Uterus (tissue), 3 donors: ENCODE measurements at regions not wholly inside any gene's neighbourhood (a gene's known extent, or its start where the extent isn't known, plus 50 kb on each side); places are given as distances from the start of the nearest gene placed in this dataset.

Source experiments
- DNase-seq, 2 donors: peaks; one replicate each; pipeline ENCODE4 v3.0.0-alpha.2; 2019 to 2020
- H3K27ac ChIP-seq, 2 donors: fragments of 200-600 bp; sonication (generic); 1 replicate in 1 of 2; 2 replicates in 1 of 2; pipeline ENCODE4 v1.5.1; 2016 to 2018
- H3K27me3 ChIP-seq, 2 donors: fragments of 200-600 bp; sonication (generic); one replicate each; pipeline ENCODE4 v1.5.1; 2018 to 2019; ENCODE audit warnings: control low read depth in 1 of 2
- H3K36me3 ChIP-seq, 2 donors: fragments of 200-600 bp; sonication (generic); one replicate each; pipeline ENCODE4 v1.5.1; 2019; ENCODE audit warnings: control low read depth in 1 of 2
- H3K4me1 ChIP-seq, 2 donors: fragments of 200-600 bp; sonication (generic); one replicate each; pipeline ENCODE4 v1.5.1; 2018 to 2019; ENCODE audit warnings: control low read depth in 1 of 2
- H3K4me3 ChIP-seq, 2 donors: fragments of 200-600 bp; sonication (generic); 1 replicate in 1 of 2; 2 replicates in 1 of 2; pipeline ENCODE4 v1.5.1; 2018 to 2019; ENCODE audit warnings: mild to moderate bottlenecking in 1 of 2
- H3K9me3 ChIP-seq, 2 donors: fragments of 200-600 bp; sonication (generic); one replicate each; pipeline ENCODE4 v1.5.1; 2019; ENCODE audit warnings: control low read depth in 1 of 2
- POLR2A ChIP-seq, 2 donors: fragments of 450-650 bp; IDR thresholded peaks; one replicate each; pipeline ENCODE4 v1.6.1; 2016; ENCODE audit warnings: antibody characterized with exemption in 2 of 2, mild to moderate bottlenecking in 1 of 2, moderate library complexity in 1 of 2
- intact Hi-C: fragments of 100-400 bp; cut with DNase I; formaldehyde crosslinking; loops from one replicate; pipeline ENCODE4 v1.15.1; 2023; ENCODE audit warnings: low total_unique reads
- TF ChIP-seq, protein P1 (sequence below), 4 experiments: fragments of 200-600 bp in 2 of 4; fragments of 450-650 bp in 2 of 4; sonication (generic) in 2 of 4; IDR thresholded peaks; one replicate each; pipeline ENCODE4 v1.5.1; 2016 to 2019; ENCODE audit warnings: antibody characterized with exemption in 4 of 4, mild to moderate bottlenecking in 2 of 4, moderate library complexity in 1 of 4
- donor health status: DM: yes; HTN: yes; CAD: no.

DNA sequence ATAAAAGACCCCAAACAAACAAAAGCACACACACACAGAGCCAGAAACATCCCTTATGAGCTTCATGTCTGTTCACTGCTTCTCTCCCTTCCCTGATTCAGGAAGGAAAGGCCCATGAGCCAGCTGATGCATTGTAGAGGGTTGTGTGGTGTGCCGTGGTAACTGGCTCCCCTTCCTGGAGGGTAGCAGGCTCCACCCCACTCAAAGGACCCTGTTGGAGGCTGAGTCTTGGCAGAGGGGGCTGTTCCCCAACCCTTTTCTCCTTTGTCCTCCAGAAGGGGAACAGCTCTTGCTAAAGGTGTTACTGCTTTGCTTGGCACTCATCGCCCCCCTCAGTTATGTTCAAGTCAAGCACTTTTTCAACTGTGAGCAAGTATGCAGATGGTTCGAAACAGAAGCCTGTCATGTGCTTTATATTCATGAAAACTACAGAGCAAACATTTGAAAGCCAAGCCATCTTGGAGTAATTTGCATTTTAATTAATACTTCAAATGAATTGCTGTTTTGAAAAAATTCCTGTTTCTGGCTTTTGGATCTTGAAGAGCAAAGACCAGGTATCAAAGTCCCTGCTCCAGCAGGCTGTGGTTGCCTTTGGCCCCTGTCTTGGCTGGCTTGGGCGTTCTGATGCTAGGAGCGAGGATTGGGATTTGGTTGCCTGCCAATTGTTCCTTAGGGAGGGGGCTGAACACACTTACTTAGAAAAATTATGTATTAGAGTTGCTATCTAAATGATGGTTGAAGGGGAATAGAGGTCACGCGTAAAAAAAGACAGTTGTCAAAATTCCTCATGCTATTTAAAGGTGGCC lies 267.8 kb downstream of the TSN start:
- Histone ChIP-seq H3K27ac (no peak overlapping the region), H3K4me3 (no peak overlapping the region), H3K9me3 (no peaks in the 10 kb centered on the region), H3K4me1 (no peaks in the 10 kb centered on the region), H3K36me3 (no peaks in the 10 kb centered on the region), H3K27me3 (no peaks in the 10 kb centered on the region)
- intact Hi-C loops, result no loop called here
- TF ChIP-seq, protein P1, sequence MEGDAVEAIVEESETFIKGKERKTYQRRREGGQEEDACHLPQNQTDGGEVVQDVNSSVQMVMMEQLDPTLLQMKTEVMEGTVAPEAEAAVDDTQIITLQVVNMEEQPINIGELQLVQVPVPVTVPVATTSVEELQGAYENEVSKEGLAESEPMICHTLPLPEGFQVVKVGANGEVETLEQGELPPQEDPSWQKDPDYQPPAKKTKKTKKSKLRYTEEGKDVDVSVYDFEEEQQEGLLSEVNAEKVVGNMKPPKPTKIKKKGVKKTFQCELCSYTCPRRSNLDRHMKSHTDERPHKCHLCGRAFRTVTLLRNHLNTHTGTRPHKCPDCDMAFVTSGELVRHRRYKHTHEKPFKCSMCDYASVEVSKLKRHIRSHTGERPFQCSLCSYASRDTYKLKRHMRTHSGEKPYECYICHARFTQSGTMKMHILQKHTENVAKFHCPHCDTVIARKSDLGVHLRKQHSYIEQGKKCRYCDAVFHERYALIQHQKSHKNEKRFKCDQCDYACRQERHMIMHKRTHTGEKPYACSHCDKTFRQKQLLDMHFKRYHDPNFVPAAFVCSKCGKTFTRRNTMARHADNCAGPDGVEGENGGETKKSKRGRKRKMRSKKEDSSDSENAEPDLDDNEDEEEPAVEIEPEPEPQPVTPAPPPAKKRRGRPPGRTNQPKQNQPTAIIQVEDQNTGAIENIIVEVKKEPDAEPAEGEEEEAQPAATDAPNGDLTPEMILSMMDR (IDR thresholded peaks at IDR 0.05), result no peak
- no peak for TF ChIP-seq POLR2A (IDR thresholded peaks at IDR 0.05)
- no peak for DNase-seq

DNA sequence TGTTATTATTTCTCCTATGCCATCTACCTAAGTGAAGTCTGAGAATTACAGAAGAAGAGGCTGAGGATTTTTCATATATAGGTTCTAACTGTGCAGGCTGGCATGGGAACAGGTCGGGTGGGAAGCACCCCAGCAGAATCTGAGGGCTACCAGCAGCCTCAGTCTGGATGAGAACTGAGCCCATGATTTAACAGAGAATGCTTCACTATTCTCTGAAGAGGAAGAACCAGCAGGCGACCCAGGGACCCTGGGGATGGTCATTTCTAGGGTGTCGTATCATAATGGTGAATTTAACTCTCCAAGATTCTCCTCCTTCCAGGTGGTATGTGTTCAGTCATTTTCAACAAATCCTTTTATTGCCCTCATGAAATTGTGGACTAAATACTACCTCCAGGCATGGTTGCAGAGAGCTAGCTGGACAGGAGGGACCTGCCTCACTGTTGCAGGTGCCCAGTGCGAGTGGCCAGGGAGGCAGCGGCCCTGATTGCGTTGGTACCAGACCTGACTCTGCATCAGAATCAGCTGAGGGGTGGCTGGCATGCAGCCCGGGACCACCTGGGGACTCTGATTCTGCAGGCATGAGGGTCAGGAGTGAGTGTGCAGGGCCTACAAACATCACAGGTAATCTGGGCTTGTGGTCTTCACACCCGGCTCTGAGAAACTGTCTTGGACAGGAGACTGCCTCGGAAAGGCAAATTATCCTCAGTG lies 272.2 kb downstream of the TSN start:
- H3K9me3 ChIP-seq, result no peaks in the 10 kb centered on the region
- no peaks in the 10 kb centered on the region for H3K27me3 ChIP-seq
- no peaks in the 10 kb centered on the region for H3K4me1 ChIP-seq
- TF ChIP-seq POLR2A (IDR thresholded peaks at IDR 0.05), result no peak
- TF ChIP-seq, protein P1 (IDR thresholded peaks at IDR 0.05), result no peak
- intact Hi-C loops, result no loop called here
- DNase-seq, result no peak
- H3K27ac ChIP-seq, result no peak overlapping the region
- H3K36me3 ChIP-seq, result no peaks in the 10 kb centered on the region
- no peak overlapping the region for H3K4me3 ChIP-seq

DNA sequence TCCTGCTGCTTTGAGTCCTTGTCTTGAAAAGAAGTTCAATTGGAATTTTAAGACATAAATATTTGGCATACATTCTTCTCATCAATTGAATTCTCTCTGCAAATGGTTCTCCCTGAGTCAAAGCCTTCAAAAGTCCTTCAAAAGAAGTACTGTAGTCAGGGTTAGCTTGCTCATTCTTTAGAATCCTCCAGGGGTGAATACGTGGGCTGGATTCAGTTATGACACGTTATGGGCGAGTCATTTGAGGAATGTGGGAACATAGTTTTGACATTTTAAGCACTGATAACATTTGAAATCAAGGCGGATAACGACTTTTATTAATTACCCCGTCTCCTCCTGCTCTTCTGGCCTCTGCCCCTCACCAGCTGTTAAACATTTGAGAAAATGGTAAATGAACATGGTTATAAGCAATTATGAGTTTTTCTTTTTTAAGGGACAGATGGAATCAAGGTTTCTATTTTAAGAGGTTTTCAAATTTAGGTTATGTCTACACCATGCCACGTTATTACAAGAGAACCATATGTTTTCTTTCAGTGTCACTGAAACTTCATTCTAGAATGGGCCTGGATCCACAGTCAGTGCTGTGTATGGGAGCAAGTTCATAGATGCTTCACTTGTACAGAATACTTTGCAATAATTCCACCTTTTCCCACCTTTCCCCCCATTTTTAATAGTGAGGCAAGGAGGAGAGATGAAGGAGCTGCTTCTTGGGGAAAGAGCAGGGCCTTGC lies 273.1 kb downstream of the TSN start:
- no peak overlapping the region for H3K27ac ChIP-seq
- intact Hi-C loops, result no loop called here
- no peak for DNase-seq
- TF ChIP-seq, protein P1 (IDR thresholded peaks at IDR 0.05), result no peak
- TF ChIP-seq POLR2A (IDR thresholded peaks at IDR 0.05), result no peak
- no peaks in the 10 kb centered on the region for H3K4me1 ChIP-seq
- no peak overlapping the region for H3K4me3 ChIP-seq
- no peaks in the 10 kb centered on the region for H3K9me3 ChIP-seq
- H3K36me3 ChIP-seq, result no peaks in the 10 kb centered on the region
- no peaks in the 10 kb centered on the region for H3K27me3 ChIP-seq

DNA sequence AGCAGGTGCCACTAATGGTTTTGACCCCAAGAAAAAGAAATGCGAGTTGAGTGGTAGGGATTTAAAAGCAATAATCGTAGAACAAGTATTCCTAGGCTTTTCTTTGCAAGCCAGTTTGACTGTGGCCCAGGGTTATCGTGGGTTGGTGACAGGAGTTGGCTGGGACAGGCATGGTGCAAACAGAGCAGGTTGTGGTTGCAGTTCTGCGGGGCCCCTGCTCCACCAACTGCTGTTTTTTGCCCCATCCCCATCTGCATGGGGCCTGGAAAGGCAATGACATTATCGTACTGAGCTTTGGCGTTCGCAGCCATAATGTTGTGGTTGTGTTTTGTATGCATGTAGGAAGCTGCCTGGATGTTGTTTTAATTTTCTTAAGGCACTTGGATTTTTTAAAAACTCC lies 274.0 kb downstream of the TSN start:
- no peak for DNase-seq
- Histone ChIP-seq H3K36me3 (no peaks in the 10 kb centered on the region), H3K27me3 (no peaks in the 10 kb centered on the region), H3K4me1 (no peaks in the 10 kb centered on the region), H3K9me3 (no peaks in the 10 kb centered on the region), H3K27ac (no peak overlapping the region), H3K4me3 (no peak overlapping the region)
- intact Hi-C loops, result no loop called here
- TF ChIP-seq, protein P1 (IDR thresholded peaks at IDR 0.05), result no peak
- no peak for TF ChIP-seq POLR2A (IDR thresholded peaks at IDR 0.05)

DNA sequence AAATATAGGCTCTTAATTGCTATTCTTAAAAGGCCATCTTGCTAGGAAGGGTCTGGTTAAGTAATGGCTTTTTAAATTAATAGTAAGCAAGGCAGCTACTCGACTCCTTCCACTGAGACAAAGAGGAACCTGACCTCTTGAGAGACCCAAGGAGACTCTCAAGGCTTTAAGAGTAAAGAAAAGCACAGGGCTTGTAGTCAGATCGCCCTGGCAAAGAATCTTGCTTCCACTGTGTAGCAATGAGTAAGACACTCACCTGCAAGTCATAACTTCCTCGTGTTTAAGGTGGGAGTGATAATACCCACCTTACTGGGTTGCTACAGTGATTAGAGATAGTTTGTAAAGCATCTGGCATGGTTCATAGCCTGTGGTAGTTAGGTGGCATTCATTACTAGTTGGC lies 274.5 kb downstream of the TSN start:
- no peak for DNase-seq

More for the DNA sequence above, 274.5 kb downstream of the TSN start:
- no peaks in the 10 kb centered on the region for H3K27me3 ChIP-seq
- H3K4me3 ChIP-seq, result no peak overlapping the region
- H3K36me3 ChIP-seq, result no peaks in the 10 kb centered on the region
- no peak overlapping the region for H3K27ac ChIP-seq
- no peaks in the 10 kb centered on the region for H3K9me3 ChIP-seq
- TF ChIP-seq POLR2A (IDR thresholded peaks at IDR 0.05), result no peak
- TF ChIP-seq, protein P1 (IDR thresholded peaks at IDR 0.05), result no peak
- H3K4me1 ChIP-seq, result no peaks in the 10 kb centered on the region
- intact Hi-C loops, result no loop called here
